Adrenal gland (tissue), 5 donors: ENCODE measurements at regions not wholly inside any gene's neighbourhood (a gene's known extent, or its start where the extent isn't known, plus 50 kb on each side); places are given as distances from the start of the nearest gene placed in this dataset.

ENCODE experiments used
- CTCF ChIP-seq, 6 experiments: fragments of 450-650 bp in 4 of 6; fragments of 200-600 bp in 2 of 6; sonication (generic) in 1 of 6; IDR thresholded peaks; 1 replicate in 5 of 6; 2 replicates in 1 of 6; pipeline versions ENCODE4 v1.5.1 to v1.8.0; 2016 to 2021; ENCODE audit warnings: antibody characterized with exemption in 6 of 6, mild to moderate bottlenecking in 2 of 6, moderate library complexity in 1 of 6
- POLR2A ChIP-seq, 2 donors: fragments of 450-650 bp; IDR thresholded peaks; one replicate each; pipeline ENCODE4 v1.6.1; 2017; ENCODE audit warnings: antibody characterized with exemption in 2 of 2, mild to moderate bottlenecking in 2 of 2, moderate library complexity in 1 of 2
- donor health status: DM: no; HTN: no; CAD: no.

- no peak for TF ChIP-seq CTCF (IDR thresholded peaks at IDR 0.05)
- TF ChIP-seq POLR2A (IDR thresholded peaks at IDR 0.05) = no peak
Measured at GRCh38 chr2:139366681-139367080, 586.5 kb upstream of the NXPH2 start.
